Left renal cortex interstitium (tissue), 4 donors: ENCODE measurements at regions not wholly inside any gene's neighbourhood (a gene's known extent, or its start where the extent isn't known, plus 50 kb on each side); places are given as distances from the start of the nearest gene placed in this dataset.
"Not testable (repeated sequence)": the region's sequence is repeated elsewhere in the genome, so short reads cannot be mapped to it uniquely, and the experiment has no call there.

Source experiments
- DNase-seq, 4 donors: peaks; one replicate each; pipeline ENCODE4 v3.0.0-alpha.2; 2013; ENCODE audit warnings: low read depth in 4 of 4, low spot score in 2 of 4, missing footprints in 1 of 4

- not testable (repeated sequence) for DNase-seq
These were observed 262.1 kb downstream of the FAM72C start for GRCh38 chr1:143709606-143710259.

- DNase-seq: not testable (repeated sequence)
These were observed 269.0 kb downstream of the FAM72C start for GRCh38 chr1:143702739-143703138.

GRCh38 chr1:143699731-143700130, 272.1 kb downstream of the FAM72C start:
- DNase-seq: no peak

GRCh38 chr1:143699115-143699514, 272.7 kb downstream of the FAM72C start:
- no peak for DNase-seq

GRCh38 chr1:143698016-143698415, 273.8 kb downstream of the FAM72C start:
- DNase-seq: no peak

GRCh38 chr1:143694085-143694484, 277.7 kb downstream of the FAM72C start:
- DNase-seq: no peak

- no peak for DNase-seq
These were observed 279.7 kb downstream of the FAM72C start for GRCh38 chr1:143691971-143692529.

GRCh38 chr1:143691400-143691891, 280.3 kb downstream of the FAM72C start:
- DNase-seq: no peak

GRCh38 chr1:143689781-143690180, 282.0 kb downstream of the FAM72C start:
- DNase-seq: no peak

GRCh38 chr1:143680304-143680703, 291.5 kb downstream of the FAM72C start:
- DNase-seq: no peak

- DNase-seq: no peak
These were observed 298.8 kb downstream of the FAM72C start for GRCh38 chr1:143672983-143673382.

GRCh38 chr1:143667730-143668129, 304.1 kb downstream of the FAM72C start:
- no peak for DNase-seq

- DNase-seq: no peak
These were observed 304.9 kb downstream of the FAM72C start for GRCh38 chr1:143666851-143667250.

GRCh38 chr1:143665606-143666005, 306.2 kb downstream of the FAM72C start:
- no peak for DNase-seq

GRCh38 chr1:143663056-143663455, 308.7 kb downstream of the FAM72C start:
- not testable (repeated sequence) for DNase-seq

- no peak for DNase-seq
These were observed 310.2 kb downstream of the FAM72C start for GRCh38 chr1:143661418-143662101.

- no peak for DNase-seq
These were observed 311.3 kb downstream of the FAM72C start for GRCh38 chr1:143660354-143660941.

- no peak for DNase-seq
These were observed 318.4 kb downstream of the FAM72C start for GRCh38 chr1:143653429-143653802.

GRCh38 chr1:143652744-143653428, 318.9 kb downstream of the FAM72C start:
- no peak for DNase-seq

GRCh38 chr1:143652187-143652586, 319.6 kb downstream of the FAM72C start:
- no peak for DNase-seq
